NB4 (cell line): ENCODE measurements at regions not wholly inside any gene's neighbourhood (a gene's known extent, or its start where the extent isn't known, plus 50 kb on each side); places are given as distances from the start of the nearest gene placed in this dataset.

Experiments
- CTCF ChIP-seq: IDR thresholded peaks from one replicate; pipeline ENCODE4 v1.5.1; 2012; ENCODE audit warnings: low read depth, low read length
- MYC ChIP-seq: IDR thresholded peaks from 2 replicates; pipeline ENCODE4 v1.6.1; 2011; ENCODE audit warnings: low read depth, low read length
- POLR2A ChIP-seq: IDR thresholded peaks from 2 replicates; pipeline ENCODE4 v1.6.1; 2011; ENCODE audit warnings: mild to moderate bottlenecking; ENCODE audit not compliant: insufficient read length; ENCODE audit errors: extremely low read depth
- TF ChIP-seq, protein P1 (sequence below): IDR thresholded peaks from 2 replicates; pipeline ENCODE4 v1.6.1; 2011; ENCODE audit warnings: low read depth, low read length

- TF ChIP-seq CTCF (no peak), POLR2A (no peak), MYC (no peak)
- TF ChIP-seq, protein P1, sequence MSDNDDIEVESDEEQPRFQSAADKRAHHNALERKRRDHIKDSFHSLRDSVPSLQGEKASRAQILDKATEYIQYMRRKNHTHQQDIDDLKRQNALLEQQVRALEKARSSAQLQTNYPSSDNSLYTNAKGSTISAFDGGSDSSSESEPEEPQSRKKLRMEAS = no peak
Observed at GRCh38 chr5:161064297-161064696, 212.3 kb upstream of the ATP10B start.
